GM21528 (cell line): ENCODE measurements at regions not wholly inside any gene's neighbourhood (a gene's known extent, or its start where the extent isn't known, plus 50 kb on each side); places are given as distances from the start of the nearest gene placed in this dataset.
"Not testable (repeated sequence)": the region's sequence is repeated elsewhere in the genome, so short reads cannot be mapped to it uniquely, and the experiment has no call there.

Experiments
- ATAC-seq: cut with Tn5 transposase; IDR thresholded peaks from one replicate; pipeline ENCODE4 v1.9.1; 2021; ENCODE audit warnings: mild to moderate bottlenecking, moderate library complexity; ENCODE audit not compliant: unreplicated experiment, low FRiP score

DNA sequence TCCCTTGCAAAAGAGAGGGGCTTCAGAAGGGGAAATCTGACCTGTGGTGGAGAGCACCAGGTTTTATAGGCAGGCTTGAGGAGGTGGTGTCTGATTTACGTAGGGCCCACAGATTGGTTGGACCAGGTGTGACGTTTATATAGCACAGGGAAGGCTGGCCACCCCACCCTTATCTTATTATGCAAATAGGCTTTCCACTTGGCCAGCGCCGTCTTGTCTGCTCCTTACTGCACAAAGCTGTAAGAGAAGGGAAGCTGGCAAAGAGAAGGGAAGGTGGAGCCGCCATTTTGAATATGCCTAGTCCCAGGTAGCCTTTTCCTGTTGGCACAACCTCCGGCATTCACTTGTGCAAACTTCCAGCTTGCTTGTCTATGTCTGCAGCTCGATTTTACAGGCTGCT lies 221.4 kb downstream of the GATA3 start:
- ATAC-seq = no peak

DNA sequence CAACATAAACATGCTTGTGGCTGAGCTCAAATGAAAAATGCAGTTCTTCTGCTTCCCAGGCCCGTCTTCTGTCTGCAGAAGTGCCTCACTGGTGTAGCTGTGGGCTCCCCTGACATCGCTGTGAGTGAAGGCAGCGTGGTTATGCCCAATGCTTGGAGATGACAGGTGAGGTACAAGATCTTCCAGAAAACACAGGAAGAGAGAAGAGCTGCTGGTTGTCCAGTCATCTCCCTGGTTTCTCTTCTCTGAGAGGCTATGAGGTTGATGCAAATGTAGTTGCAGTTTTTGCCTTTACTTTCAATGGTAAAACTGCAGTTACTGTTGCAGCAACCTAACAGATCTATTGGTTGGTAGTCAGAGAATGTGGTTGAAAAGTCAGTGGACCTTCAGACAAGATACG lies 223.6 kb downstream of the GATA3 start:
- ATAC-seq = no peak

DNA sequence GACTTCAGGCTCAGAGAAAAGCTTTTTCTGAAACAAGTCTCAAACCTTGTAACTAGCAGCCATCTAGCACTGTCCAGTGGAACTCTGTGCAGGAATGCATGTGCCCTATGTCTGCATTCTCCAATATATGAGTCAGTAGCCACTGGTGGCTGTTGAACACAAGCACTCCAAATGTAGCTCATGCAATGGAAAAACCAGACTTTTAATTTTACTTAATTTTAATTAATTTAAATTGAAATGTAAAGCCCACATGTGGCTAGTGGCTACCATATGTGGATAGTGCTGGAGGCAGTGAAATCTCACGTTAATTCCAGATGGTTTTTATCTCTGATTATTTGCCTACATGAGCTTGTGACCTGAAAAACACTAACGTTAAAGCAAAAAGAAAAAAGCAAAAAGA lies 225.1 kb downstream of the GATA3 start:
- no peak for ATAC-seq

DNA sequence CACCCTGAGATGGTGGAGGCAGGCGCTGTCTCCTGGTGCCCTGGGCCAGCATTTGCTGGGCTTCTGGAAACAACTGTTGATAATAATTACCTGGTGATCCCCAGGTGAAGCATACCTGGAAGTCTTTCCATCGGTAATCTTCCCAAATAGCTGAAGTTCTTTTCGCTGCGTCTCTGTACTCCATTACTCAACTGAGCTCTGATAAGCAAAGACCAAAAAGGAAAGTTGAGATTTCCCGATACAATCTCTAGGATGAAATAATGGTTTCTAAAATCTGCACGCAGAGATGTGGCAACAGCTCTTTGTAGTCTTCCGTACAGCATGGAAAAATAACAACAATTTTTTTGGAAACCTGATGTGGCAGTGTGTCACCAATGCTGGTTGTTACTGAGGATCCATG lies 226.5 kb downstream of the GATA3 start:
- ATAC-seq = no peak

DNA sequence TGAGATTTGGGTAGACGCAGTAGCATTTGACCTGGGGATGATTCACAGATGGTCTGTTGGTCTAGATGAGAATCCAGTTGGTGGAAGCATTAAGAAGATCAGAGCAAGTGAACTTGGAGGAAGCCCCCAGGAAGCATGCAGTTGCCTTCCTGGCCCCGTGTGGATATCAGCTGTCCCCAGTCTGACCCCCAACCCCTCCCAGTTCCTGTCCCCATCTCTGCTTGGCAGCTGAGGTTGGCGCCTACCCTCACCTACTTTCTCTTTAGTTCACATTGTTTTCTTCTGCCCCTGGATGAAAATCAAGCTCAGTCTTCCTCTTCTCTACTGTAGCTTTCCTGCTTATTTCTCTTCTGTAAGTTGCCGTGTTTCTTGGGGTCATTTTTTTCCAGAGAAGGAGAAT lies 227.9 kb downstream of the GATA3 start:
- no peak for ATAC-seq

DNA sequence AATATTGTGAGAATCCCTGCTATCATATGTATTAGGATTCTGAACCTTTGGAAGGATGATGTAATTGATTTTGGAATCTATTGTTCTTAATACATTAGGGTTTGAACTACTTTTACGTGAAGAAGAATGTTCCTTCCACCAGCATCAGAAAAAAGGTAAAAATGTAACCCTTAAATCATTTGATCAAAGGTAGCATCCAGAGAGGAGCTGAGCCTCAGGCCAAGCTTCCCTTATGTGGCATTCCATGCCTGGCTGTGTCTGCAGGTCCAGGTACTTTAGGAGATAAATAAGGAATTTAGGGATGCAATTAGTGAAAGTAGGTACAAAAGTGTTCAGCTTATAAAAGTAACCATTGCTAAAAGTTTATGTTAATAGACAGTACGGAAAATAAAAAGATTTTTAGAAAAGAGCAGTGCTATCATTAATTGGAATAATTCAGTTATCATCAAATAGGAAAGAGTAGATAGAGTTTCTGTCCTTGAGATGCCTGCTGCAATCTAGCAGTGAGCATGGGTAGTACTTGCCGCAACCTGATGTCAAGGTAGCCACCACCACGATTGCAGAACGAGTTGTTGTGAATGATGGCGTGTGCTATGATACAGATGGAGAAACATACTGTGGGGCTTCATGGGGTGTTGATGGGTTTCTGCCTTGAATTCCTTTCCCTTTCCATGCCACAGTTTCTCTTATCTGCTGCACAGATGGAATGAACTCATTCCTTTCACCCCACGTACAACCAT lies 228.8 kb downstream of the GATA3 start:
- no peak for ATAC-seq

DNA sequence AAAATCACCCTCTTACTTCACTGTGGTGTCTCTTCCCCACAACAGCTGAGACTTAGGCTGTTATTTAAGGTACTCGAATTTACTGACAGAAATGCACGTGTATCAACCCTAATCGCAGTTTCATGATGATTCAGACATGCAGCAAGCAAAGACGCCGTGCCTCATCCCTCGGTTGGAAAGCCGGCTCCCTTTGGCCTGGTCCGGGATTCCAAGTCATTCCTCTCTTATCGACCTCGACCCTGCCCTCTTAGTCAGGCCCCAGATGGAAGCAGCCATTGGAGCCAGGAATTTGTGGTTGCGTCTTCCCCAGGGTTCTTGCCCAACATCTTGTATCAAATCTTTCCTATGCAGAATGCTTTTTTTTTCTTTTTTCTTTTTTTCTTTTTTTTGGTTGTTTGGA lies 229.5 kb downstream of the GATA3 start:
- ATAC-seq = no peak

DNA sequence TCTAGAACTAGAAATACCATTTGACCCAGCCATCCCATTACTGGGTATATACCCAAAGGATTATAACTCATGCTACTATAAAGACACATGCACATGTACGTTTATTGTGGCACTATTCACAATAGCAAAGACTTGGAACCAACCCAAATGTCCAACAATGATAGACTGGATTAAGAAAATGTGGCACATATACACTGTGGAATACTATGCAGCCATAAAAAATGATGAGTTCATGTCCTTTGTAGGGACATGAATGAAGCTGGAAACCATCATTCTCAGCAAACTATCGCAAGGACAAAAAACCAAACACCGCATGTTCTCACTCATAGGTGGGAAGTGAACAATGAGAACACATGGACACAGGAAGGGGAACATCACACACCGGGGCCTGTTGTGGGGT lies 231.5 kb downstream of the GATA3 start:
- not testable (repeated sequence) for ATAC-seq

DNA sequence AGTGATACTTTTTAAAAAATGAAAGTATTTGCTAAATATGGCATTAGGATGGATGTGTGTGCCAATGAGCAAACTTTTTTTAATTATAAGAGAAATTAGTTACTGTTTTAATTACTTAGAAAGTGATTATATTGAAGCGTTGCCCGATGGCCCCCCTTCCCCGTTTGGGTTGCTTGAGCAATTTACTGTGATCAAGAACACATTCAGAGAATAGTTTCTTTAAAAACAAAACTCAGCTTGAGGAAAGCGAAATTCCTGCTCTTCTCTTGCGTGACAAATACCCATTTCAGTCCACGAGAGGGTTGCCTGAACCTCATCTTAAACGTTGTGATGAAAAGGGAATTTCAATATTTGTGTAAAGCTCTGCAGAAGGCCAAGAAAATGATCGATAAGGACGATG lies 234.1 kb downstream of the GATA3 start:
- no peak for ATAC-seq

DNA sequence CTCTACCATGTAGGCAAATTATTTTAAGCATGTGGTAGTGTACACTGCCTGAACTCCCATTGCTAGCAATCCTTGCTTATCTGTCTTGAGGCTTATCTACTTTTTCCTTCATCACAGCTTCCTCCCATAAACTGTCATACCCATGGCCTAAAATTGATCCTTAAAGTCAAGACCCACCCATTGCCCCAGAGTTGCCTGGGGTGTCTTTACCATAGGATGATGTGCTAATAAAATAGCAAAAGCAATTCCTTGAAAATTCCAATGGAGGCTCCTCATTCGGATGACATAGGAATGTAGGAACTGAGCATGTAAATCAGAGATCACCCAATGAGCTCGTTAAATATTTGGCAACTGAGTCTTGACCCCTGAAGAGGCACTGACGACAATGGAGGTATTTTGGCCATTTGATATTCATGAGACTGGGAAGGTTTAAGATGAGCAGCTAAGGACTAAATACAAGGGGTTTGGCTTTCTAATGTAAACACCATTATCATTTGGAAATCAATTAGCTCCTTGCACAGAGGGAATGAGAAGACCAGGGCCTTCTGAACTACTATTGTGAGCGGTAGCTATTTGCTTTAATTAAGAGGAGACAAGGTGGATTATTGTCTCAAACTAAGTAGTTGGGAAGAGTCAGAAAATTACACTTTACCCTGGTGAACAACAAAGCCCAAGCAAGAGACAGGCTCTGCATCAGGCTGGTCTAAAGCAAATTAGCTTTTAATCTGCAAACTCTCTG lies 234.9 kb downstream of the GATA3 start:
- no peak for ATAC-seq

DNA sequence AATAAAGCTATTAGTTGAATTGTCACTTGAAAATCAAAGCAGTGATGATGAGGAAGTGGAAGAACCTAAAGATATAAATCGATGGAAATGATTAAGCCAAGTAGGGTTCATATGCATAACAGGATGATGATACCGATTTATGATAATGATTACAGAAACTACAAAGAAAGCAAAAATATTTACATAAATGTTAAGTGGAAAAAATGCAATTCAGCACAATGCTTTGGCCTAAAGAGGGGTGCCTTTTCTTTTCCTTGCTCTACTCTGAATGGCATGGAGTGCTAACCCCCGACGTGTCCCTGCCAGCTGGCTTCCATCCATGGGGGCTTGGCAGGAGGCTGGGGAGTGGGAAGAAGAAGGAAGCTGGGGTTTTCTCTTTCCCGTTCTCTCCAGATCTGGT lies 240.3 kb downstream of the GATA3 start:
- no peak for ATAC-seq

DNA sequence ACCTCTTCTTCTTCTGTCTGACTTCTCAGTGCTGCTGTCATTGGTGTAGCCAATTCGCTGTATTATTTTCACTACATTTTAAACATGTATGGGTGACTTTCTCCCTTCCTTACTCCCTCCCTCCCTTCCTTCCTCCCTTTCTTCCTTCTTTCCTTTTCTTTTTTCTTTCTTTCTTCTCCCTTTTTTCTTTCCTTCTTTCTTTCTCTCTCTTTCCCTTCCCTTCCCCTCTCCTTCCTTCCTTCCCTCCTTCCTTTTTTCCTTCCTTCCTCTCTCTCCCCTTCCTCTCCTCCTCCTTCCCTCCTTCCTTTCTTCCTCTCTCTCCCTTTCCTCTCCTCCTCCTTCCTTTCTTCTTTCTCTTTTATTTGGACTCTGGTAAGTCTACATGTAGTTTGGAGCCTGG lies 240.8 kb downstream of the GATA3 start:
- no peak for ATAC-seq

DNA sequence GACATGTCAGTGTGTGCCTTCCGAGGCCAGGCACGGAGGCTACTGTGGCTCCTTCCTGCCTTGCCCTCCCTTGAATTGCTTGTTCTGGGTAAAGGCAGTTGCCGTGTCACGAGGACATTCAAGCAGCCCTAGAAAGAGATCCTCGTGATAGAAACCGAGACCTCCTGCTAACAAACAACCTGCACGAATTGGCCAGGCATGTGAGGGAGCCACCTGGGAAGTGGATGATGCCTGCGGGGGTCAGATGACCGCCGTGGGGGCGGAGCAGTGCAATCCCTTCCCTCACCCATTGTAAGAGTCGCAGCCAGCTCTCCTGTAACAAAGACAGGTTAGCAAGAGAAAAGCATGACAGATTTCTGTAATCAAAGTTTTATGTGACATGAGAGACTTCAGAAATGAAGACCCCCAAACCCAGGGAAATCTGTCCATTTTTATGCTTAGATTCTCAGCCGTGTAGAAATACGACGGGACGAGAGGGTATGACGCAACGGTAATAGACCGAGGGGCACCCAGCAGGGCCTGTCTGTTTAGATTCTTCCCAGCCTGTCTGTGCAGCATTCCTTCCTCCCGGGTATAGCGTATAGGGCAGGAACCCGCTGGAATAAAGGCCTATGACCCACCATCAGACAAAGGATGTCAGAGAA lies 241.7 kb downstream of the GATA3 start:
- ATAC-seq = no peak

DNA sequence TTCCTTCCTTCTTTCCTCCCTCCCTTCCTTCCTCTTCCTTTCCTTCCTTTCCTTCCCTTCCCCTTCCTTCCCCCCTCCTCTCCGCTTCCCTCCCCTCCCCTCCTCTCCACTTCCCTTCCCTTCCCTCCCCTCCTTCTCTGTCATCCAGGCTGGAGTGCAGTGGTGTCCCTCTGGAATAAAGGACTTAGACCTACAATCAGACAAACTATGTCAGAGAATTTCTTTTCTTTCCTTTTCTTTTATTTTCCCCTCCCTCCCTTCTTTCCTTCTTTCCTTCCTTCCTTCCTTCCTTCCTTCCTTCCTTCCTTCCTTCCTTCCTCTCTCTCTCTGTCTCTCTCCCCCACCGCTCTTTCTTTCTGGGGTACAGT lies 242.2 kb downstream of the GATA3 start:
- ATAC-seq = no peak

DNA sequence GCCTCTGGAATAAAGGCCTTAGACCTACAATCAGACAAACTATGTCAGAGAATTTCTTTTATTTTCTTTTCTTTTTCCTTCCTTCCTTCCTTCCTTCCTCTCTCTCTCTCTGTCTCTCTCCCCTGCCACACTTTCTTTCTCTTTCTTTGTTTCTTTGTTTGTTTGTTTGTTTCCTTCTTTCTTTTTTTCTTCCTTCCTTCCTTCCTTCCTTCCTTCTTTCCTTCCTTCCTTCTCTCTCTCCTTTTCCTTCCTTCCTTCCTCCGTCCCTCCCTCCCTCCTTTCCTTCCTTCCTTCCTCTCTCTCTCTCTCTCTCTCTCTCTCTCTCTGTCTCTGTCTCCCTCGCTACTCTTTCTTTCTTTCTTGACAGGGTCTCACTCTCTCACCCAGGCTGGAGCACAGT lies 242.6 kb downstream of the GATA3 start:
- no peak for ATAC-seq

DNA sequence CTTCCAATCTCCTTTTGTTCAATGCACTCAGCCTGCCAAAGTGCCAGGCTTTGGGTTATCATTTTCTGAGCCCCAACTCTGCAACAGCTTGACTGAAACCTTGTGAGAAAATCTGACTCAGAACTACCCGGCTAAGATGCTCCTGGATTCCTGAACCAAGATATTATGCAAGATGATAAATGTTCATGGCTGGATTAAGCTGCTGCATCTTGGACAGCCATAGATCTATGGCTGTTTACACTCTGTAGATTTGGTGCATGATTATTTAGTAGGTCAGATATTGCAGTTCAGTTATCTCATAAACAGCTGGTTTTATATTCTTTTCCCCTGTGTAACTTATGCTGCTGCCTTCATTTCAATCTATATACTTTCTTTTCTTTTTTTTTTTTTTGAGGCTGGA lies 243.5 kb downstream of the GATA3 start:
- no peak for ATAC-seq

DNA sequence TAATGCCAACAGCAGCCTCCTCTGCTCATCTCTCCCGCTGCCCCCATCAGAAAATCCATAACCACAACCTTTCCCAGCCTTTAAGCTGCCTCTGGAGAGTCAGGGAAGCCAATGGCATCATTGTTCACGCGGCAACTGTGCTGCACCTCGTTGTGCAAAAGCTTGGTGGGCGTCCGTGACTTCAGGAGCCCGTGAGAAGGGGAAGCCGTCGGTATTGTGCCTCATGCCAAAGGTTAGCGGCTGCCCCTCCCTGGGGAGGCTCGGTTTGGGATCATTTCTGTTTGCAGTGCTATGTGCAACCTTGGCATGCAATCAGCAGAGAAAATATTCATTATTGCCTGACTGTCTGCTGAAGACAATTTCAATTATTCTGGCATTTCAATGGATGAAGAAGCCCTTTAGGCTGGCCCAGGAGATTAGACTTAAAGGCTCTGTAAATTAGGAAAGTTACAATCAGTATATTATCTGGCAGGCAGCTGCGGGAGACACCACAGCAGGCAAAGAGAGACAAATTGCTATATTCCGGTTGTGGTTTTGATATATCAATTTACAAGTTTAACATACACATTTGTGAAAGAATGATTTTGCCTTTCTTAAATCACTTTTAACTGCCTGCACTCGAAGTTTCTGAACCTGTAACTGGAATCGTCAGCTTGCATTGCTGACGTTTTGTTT lies 244.5 kb downstream of the GATA3 start:
- no peak for ATAC-seq

DNA sequence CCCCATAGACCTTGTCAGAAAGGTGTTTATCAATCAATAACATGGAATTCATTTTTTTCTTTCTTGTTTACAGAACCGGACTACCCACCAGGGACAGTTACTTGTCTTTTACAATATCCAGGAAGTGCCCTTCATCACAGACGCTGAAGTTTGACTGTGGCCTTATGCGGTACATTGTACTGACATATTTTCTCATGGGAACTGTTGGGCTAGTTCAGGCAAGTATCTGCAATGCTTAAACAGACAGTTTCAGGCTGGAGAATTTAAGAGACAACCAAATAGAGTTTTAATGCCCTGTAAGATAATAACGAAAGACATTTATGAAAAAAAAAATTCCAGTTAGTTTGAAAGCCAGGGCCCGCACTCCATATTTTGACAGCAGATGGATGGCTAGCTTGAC lies 246.4 kb downstream of the GATA3 start:
- no peak for ATAC-seq

DNA sequence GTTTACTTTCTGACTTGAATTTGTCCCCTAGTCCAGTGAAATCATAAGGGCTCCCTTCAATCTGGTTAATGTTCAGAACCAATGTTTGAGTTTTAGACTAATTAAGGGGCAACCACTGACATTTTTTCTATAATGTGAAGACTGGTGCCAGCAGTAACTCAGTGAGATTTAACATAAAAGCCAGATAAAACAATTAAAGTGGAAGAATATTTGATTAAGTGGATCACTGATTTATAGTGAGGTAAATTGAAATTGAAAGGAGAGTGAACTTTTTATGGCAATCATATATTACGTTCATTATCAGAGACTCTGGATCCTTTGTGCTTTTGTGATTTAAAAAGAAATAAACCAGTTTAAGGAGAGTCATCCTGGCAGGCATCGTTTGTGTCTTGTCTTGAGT lies 246.8 kb downstream of the GATA3 start:
- no peak for ATAC-seq

DNA sequence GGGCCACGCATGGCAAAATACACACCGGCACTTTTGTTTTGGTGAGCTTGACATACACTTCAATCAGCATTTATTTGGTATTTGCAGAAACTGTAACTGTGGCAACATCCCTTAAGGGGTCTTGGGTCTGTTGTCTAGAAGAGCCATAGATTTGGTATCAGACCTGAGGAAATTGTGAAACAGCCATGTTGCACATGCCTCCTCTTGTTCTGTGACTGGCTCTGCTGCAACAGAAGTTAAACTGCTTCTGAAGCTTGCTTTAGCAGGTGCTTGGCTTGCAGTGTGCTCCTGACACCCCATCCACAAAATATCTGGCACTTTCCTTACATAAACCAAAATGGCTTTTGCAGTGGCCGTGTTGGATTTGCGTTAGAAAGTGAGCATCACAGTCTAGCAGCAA lies 247.3 kb downstream of the GATA3 start:
- ATAC-seq = no peak

DNA sequence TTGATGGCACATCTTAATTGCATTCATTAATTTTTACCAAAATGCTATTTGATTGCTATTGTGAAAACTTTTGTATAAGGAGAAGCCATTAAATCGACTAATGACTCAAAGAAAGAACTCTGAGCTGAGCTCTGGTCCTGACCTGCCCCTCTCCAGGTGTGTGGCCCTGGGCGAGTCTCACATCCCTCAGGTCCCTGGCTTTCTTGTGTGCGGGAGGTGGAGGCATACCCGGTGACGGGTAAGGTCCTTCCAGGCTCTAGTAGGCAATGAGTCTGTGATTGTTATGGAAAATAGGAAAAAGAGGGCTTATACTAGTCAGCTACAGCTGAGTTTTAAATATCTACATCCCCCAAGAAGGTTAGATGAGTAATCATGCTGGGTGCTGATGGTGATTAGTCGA lies 248.1 kb downstream of the GATA3 start:
- no peak for ATAC-seq
